Heart left ventricle (tissue), 16 donors: ENCODE measurements at regions not wholly inside any gene's neighbourhood (a gene's known extent, or its start where the extent isn't known, plus 50 kb on each side); places are given as distances from the start of the nearest gene placed in this dataset.

ENCODE experiments used
- ATAC-seq, 4 donors: fragments of 200-7000 bp; cut with Tn5 transposase; one replicate each; pipeline ENCODE4 v1.9.1; 2020 to 2022; ENCODE audit warnings: moderate library complexity in 4 of 4, mild to moderate bottlenecking in 3 of 4, moderate number of reproducible peaks in 1 of 4
- DNase-seq, 5 donors: peaks; one replicate each; pipeline ENCODE4 v3.0.0-alpha.2; 2020
- H3K27ac ChIP-seq, 12 donors: fragments of 200-600 bp; sonication (generic) in 4 of 12; one replicate each; pipeline versions ENCODE4 v1.5.0 to v1.8.0; 2016 to 2022; ENCODE audit warnings: mild to moderate bottlenecking in 2 of 12
- H3K27me3 ChIP-seq, 9 donors: fragments of 200-600 bp; sonication (generic) in 2 of 9; one replicate each; pipeline versions ENCODE4 v1.5.1 to v1.8.0; 2016 to 2022; ENCODE audit warnings: mild to moderate bottlenecking in 3 of 9
- H3K36me3 ChIP-seq, 9 donors: fragments of 200-600 bp; sonication (generic) in 2 of 9; one replicate each; pipeline versions ENCODE4 v1.5.0 to v1.8.0; 2018 to 2022; ENCODE audit warnings: mild to moderate bottlenecking in 2 of 9
- H3K4me1 ChIP-seq, 12 donors: fragments of 200-600 bp; sonication (generic) in 4 of 12; one replicate each; pipeline versions ENCODE4 v1.5.0 to v1.8.0; 2016 to 2022; ENCODE audit warnings: mild to moderate bottlenecking in 3 of 12
- H3K4me3 ChIP-seq, 12 donors: fragments of 200-600 bp; sonication (generic) in 4 of 12; one replicate each; pipeline versions ENCODE4 v1.5.0 to v1.8.0; 2017 to 2022; ENCODE audit warnings: mild to moderate bottlenecking in 9 of 12, moderate library complexity in 4 of 12
- H3K9me3 ChIP-seq, 12 donors: fragments of 200-600 bp; sonication (generic) in 4 of 12; one replicate each; pipeline versions ENCODE4 v1.5.0 to v1.8.0; 2016 to 2022; ENCODE audit warnings: mild to moderate bottlenecking in 1 of 12
- POLR2A ChIP-seq, 2 donors: fragments of 450-650 bp; IDR thresholded peaks; one replicate each; pipeline ENCODE4 v1.6.1; 2017; ENCODE audit warnings: antibody characterized with exemption in 2 of 2, mild to moderate bottlenecking in 2 of 2, moderate library complexity in 2 of 2
- WGBS, 4 donors: extraction: QIAGEN DNeasy Blood & Tissue Kit in 2 of 4; methylation state at CpG; one replicate each; pipeline versions ENCODE4 v1.1.5 to v1.1.7; 2013 to 2018; 5-methylcytosine and 5-hydroxymethylcytosine counted together
- intact Hi-C, 10 donors: fragments of 100-400 bp; cut with DNase I; formaldehyde crosslinking; loops; one replicate each; pipeline versions ENCODE4 v1.11.1 to v1.14.2; 2022
- TF ChIP-seq, protein P1 (sequence below), 12 donors: fragments of 200-600 bp; sonication (generic) in 4 of 12; IDR thresholded peaks; one replicate each; pipeline versions ENCODE4 v1.5.0 to v1.8.0; 2018 to 2022; ENCODE audit warnings: antibody characterized with exemption in 12 of 12, mild to moderate bottlenecking in 5 of 12
- donor health status: ischemic (EF 13 %, LVEDD 7.1; RV severe dilation, severe dysfunction).
- donor health status: healthy with polysubstance abuse.
- donor health status: DM: no; HTN: yes; CAD: no.
- donor health status: DM: no; HTN: no; CAD: no.
- donor health status: ischemic (EF 25% LVEDD 6.9; RV normal size, moderate dysfunction).
- donor health status: ischemic (EF 25% LVEDD 5.7; RV mildly dilated, moderate dysfunction).
- donor health status: healthy.
- donor health status: DM: yes; HTN: yes; CAD: no.
- donor health status: ischemic (EF 35%, LVEDD 5.7; RV mildly dilated, moderate dysfunction).
- donor health status: nonischemic (EF 11% LVEDD 7.7; RV severe dilation, severe dysfunction).
- donor health status: DM: yes; HTN: yes; CAD: no.
- donor health status: PGD.
- donor health status: ischemic (EF 29% LVEDD 5.4; RV normal size, mild dysfunction).
- donor health status: nonischemic (EF 23%, LVEDD 6.1; RV moderate dilation, normal function).

DNA sequence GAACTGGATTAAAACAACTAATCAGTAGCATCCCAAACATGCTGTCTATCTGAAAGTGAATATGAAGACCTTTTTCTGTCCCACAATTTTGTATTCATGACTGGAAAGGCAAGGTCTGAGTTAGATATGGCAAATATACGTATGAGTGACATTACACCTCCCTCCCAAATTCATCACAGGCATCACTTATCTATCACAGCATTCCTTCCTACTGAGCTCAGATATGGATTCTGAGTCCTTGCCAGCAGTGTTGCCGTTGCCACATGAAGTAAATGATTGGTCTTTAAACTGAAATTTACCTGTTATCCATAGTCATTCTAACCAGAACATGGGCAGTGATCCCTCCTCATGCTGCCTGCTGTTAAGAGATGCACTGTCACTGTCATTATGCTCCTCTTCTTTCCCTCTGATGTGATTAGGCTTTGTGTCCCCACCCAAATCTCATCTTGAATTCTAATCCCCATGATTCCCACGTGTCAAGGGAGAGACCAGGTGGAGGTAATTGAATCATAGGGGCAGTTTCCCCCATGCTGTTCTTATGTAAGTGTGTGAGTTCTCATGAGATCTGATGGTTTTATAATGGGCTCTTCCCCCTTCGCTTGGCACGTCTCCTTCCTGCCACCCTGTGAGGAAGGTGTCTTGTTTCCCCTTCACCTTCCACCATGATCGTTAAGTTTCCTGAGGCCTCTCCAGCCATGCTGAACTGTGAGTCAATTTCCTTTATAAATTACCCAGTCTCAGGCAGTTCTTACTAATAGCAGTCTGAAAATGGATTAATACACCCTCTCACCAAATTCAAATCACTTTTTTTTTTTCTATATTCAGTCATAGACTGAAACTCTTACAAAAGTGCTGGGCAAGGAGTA lies 288.4 kb downstream of the NUAK1 start:
- intact Hi-C loops: loop anchor here in 2 of 10 donors (10.0 kb wide), 2 partner anchors 66 to 284 kb away; partner anchors contain the start of gene NUAK1 (in 1 of the 2)
- no peaks in the 10 kb centered on the region for H3K27me3 ChIP-seq
- no peak overlapping the region for H3K27ac ChIP-seq
- H3K9me3 ChIP-seq: no peaks in the 10 kb centered on the region
- ATAC-seq: no peak
- peaks cover 0 to 24% (median 9%) of the 10 kb centered on the region in 12 donors for H3K4me1 ChIP-seq
- no peaks in the 10 kb centered on the region for H3K36me3 ChIP-seq
- 62 to 71% (median 67%) methylated on average over 6 of the region's 6 CpGs for WGBS, 4 donors
- TF ChIP-seq, protein P1, sequence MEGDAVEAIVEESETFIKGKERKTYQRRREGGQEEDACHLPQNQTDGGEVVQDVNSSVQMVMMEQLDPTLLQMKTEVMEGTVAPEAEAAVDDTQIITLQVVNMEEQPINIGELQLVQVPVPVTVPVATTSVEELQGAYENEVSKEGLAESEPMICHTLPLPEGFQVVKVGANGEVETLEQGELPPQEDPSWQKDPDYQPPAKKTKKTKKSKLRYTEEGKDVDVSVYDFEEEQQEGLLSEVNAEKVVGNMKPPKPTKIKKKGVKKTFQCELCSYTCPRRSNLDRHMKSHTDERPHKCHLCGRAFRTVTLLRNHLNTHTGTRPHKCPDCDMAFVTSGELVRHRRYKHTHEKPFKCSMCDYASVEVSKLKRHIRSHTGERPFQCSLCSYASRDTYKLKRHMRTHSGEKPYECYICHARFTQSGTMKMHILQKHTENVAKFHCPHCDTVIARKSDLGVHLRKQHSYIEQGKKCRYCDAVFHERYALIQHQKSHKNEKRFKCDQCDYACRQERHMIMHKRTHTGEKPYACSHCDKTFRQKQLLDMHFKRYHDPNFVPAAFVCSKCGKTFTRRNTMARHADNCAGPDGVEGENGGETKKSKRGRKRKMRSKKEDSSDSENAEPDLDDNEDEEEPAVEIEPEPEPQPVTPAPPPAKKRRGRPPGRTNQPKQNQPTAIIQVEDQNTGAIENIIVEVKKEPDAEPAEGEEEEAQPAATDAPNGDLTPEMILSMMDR (IDR thresholded peaks at IDR 0.05): no peak
- no peak for TF ChIP-seq POLR2A (IDR thresholded peaks at IDR 0.05)
- no peak overlapping the region for H3K4me3 ChIP-seq
- DNase-seq: no peak

DNA sequence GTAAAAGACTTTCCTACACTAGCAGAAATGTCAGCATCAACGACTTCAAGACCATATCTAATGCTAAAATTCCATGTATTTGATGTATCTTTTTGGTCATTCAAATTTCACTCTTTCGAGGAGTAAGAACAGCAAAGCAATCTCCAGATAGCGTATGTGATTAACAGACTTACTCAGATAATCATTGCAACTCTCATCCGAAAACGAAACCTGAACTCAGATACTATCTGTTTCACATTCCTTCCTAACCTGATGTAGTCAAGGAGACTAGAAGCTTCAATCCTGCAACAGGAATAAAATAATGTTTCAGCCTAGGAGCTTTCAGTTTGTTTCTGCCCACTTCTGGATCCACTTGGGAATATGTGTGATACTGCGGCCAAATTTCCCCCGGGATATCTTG lies 286.3 kb downstream of the NUAK1 start:
- WGBS, 4 donors: 43 to 64% (median 52%) methylated on average over 7 of the region's 7 CpGs
- Histone ChIP-seq H3K27me3 (no peaks in the 10 kb centered on the region), H3K4me3 (peak overlapping the region in 8 of 12 donors; percentile 0 to 35 (median 18)), H3K27ac (peak overlapping the region in 8 of 12 donors; percentile 5 to 73 (median 24)), H3K9me3 (no peaks in the 10 kb centered on the region), H3K36me3 (no peaks in the 10 kb centered on the region), H3K4me1 (peaks cover 0 to 28% (median 9%) of the 10 kb centered on the region in 12 donors)
- intact Hi-C loops: loop anchor here in 2 of 10 donors (10.0 kb wide), 2 partner anchors 68 to 282 kb away; partner anchors contain the start of gene NUAK1 (in 1 of the 2)
- TF ChIP-seq, protein P1 (IDR thresholded peaks at IDR 0.05): no peak
- DNase-seq: no peak
- peak in 1 of 4 donors; percentile 18 for ATAC-seq

DNA sequence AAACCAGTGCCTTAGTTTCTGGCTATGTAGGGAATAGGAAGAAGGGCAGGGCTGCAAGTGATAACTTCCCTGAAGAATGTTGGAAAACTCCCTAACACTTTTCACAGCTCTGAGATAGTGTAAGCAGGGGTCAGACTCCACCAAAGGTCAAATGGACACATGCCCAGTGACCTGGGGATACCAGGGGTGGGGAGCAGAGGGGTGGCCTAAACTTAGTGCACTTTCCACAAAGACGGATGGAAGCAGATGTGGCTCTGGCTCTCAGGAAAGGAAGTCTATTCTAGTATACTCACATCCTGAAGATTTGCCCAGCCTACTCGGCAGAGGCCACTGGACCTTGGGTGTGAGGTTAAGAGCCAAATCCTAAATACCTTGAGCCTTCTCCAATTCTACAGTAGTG lies 285.8 kb downstream of the NUAK1 start:
- peak overlapping the region in 8 of 12 donors; percentile 0 to 35 (median 18) for H3K4me3 ChIP-seq
- intact Hi-C loops: loop anchor here in 2 of 10 donors (10.0 kb wide), 2 partner anchors 68 to 282 kb away; partner anchors contain the start of gene NUAK1 (in 1 of the 2)

More for the DNA sequence above, 285.8 kb downstream of the NUAK1 start:
- DNase-seq (peak in 3 of 5 donors; percentile 54 to 55 (median 54)), ATAC-seq (peak; percentile 77 to 95 (median 82))
- Histone ChIP-seq H3K27me3 (no peaks in the 10 kb centered on the region), H3K36me3 (no peaks in the 10 kb centered on the region), H3K27ac (peak overlapping the region in 9 of 12 donors; percentile 5 to 73 (median 20)), H3K9me3 (no peaks in the 10 kb centered on the region), H3K4me1 (peaks cover 0 to 28% (median 9%) of the 10 kb centered on the region in 12 donors)
- 38 to 58% (median 46%) methylated on average over 2 of the region's 2 CpGs for WGBS, 4 donors
- TF ChIP-seq, protein P1 (IDR thresholded peaks at IDR 0.05): no peak
